ENCODE measurements at regions not wholly inside any gene's neighbourhood (a gene's known extent, or its start where the extent isn't known, plus 50 kb on each side); places are given as distances from the start of the nearest gene placed in this dataset.

- no peak overlapping the region for H3K4me3 ChIP-seq (ENCODE audit: low read depth in 1 of 2, low read length in 1 of 2)
- no peak for TF ChIP-seq CTCF (IDR thresholded peaks at IDR 0.05)
- H3K4me1 ChIP-seq (ENCODE audit: control insufficient read depth in 1 of 2, insufficient read depth in 1 of 2, low read depth in 1 of 2, low read length in 1 of 2) = no peaks in the 10 kb centered on the region
- H3K27me3 ChIP-seq = no peaks in the 10 kb centered on the region
- no peaks in the 10 kb centered on the region for H3K9me3 ChIP-seq
- H3K36me3 ChIP-seq = no peaks in the 10 kb centered on the region
- no peak overlapping the region for H3K27ac ChIP-seq
Measured at GRCh38 chr5:162393534-162393933, 326.0 kb downstream of the GABRG2 start.

- no peak for TF ChIP-seq CTCF (IDR thresholded peaks at IDR 0.05)
- H3K27ac ChIP-seq = no peak overlapping the region
- H3K9me3 ChIP-seq = no peaks in the 10 kb centered on the region
- no peaks in the 10 kb centered on the region for H3K27me3 ChIP-seq
- no peaks in the 10 kb centered on the region for H3K36me3 ChIP-seq
- no peak overlapping the region for H3K4me3 ChIP-seq (ENCODE audit: low read depth in 1 of 2, low read length in 1 of 2)
- no peaks in the 10 kb centered on the region for H3K4me1 ChIP-seq (ENCODE audit: control insufficient read depth in 1 of 2, insufficient read depth in 1 of 2, low read depth in 1 of 2, low read length in 1 of 2)
Measured at GRCh38 chr5:162407614-162408013, 340.0 kb downstream of the GABRG2 start.

- TF ChIP-seq CTCF (IDR thresholded peaks at IDR 0.05) = no peak
- Histone ChIP-seq H3K4me3 (ENCODE audit: low read depth in 1 of 2, low read length in 1 of 2) (no peak overlapping the region), H3K36me3 (no peaks in the 10 kb centered on the region)
Measured at GRCh38 chr5:162410365-162410764, 342.8 kb downstream of the GABRG2 start.

GRCh38 chr5:162429142-162429541, 361.6 kb downstream of the GABRG2 start:
- no peaks in the 10 kb centered on the region for H3K9me3 ChIP-seq
- H3K4me1 ChIP-seq (ENCODE audit: control insufficient read depth in 1 of 2, insufficient read depth in 1 of 2, low read depth in 1 of 2, low read length in 1 of 2) = no peaks in the 10 kb centered on the region
- H3K27ac ChIP-seq = no peak overlapping the region
- H3K27me3 ChIP-seq = no peaks in the 10 kb centered on the region
- H3K4me3 ChIP-seq (ENCODE audit: low read depth in 1 of 2, low read length in 1 of 2) = no peak overlapping the region
- TF ChIP-seq CTCF (IDR thresholded peaks at IDR 0.05) = no peak
- no peaks in the 10 kb centered on the region for H3K36me3 ChIP-seq

More at GRCh38 chr5:162410365-162410764, 342.8 kb downstream of the GABRG2 start:
- no peaks in the 10 kb centered on the region for H3K4me1 ChIP-seq (ENCODE audit: control insufficient read depth in 1 of 2, insufficient read depth in 1 of 2, low read depth in 1 of 2, low read length in 1 of 2)
- H3K27me3 ChIP-seq = no peaks in the 10 kb centered on the region
- no peak overlapping the region for H3K27ac ChIP-seq
- no peaks in the 10 kb centered on the region for H3K9me3 ChIP-seq

GRCh38 chr5:162434281-162434680, 366.7 kb downstream of the GABRG2 start:
- H3K27me3 ChIP-seq = no peaks in the 10 kb centered on the region
- no peak for TF ChIP-seq CTCF (IDR thresholded peaks at IDR 0.05)
- H3K9me3 ChIP-seq = no peaks in the 10 kb centered on the region
- no peaks in the 10 kb centered on the region for H3K4me1 ChIP-seq (ENCODE audit: control insufficient read depth in 1 of 2, insufficient read depth in 1 of 2, low read depth in 1 of 2, low read length in 1 of 2)
- H3K36me3 ChIP-seq = no peaks in the 10 kb centered on the region
- no peak overlapping the region for H3K4me3 ChIP-seq (ENCODE audit: low read depth in 1 of 2, low read length in 1 of 2)
- H3K27ac ChIP-seq = no peak overlapping the region

- Histone ChIP-seq H3K9me3 (no peaks in the 10 kb centered on the region), H3K27ac (no peak overlapping the region), H3K36me3 (no peaks in the 10 kb centered on the region), H3K4me1 (ENCODE audit: control insufficient read depth in 1 of 2, insufficient read depth in 1 of 2, low read depth in 1 of 2, low read length in 1 of 2) (no peaks in the 10 kb centered on the region), H3K27me3 (no peaks in the 10 kb centered on the region), H3K4me3 (ENCODE audit: low read depth in 1 of 2, low read length in 1 of 2) (no peak overlapping the region)
- no peak for TF ChIP-seq CTCF (IDR thresholded peaks at IDR 0.05)
Measured at GRCh38 chr5:162436055-162436454, 368.5 kb downstream of the GABRG2 start.

Measured in neutrophil (primary cell).